ENCODE measurements at regions not wholly inside any gene's neighbourhood (a gene's known extent, or its start where the extent isn't known, plus 50 kb on each side); places are given as distances from the start of the nearest gene placed in this dataset.

- intact Hi-C loops (cut with DNase I, micrococcal nuclease): no loop called here
- Mint-ChIP-seq H3K27me3 (peaks cover 33% of the 10 kb centered on the region), H3K9me3 (no peaks in the 10 kb centered on the region), H3K4me1 (ENCODE audit: low read depth) (no peaks in the 10 kb centered on the region), H3K4me3 (no peak overlapping the region), H3K36me3 (ENCODE audit: low read depth) (no peaks in the 10 kb centered on the region), H3K27ac (no peak overlapping the region)
- ATAC-seq (ENCODE audit: poor library complexity) (no peak), DNase-seq (no peak)
- no peaks in the 10 kb centered on the region for H3K36me3 ChIP-seq (ENCODE audit: insufficient read depth, low read length)
- ChIA-PET CTCF (no interaction called here), POLR2A (no interaction called here)
- no peak for TF ChIP-seq CTCF (IDR thresholded peaks at IDR 0.05)
- H3K27ac ChIP-seq (ENCODE audit: low read depth in 1 of 2, low read length in 2 of 2): no peak overlapping the region
- H3K9me3 ChIP-seq (ENCODE audit: control insufficient read depth in 1 of 2, insufficient read depth in 1 of 2, low read length in 2 of 2): peaks cover 0 to 1% of the 10 kb centered on the region in 2 experiments
- H3K4me1 ChIP-seq (ENCODE audit: insufficient read depth, low read length): no peaks in the 10 kb centered on the region
- no peaks in the 10 kb centered on the region for H3K27me3 ChIP-seq (ENCODE audit: control insufficient read depth in 1 of 2, insufficient read depth in 2 of 2, low read length in 2 of 2)
- no peak overlapping the region for H3K4me3 ChIP-seq (ENCODE audit: low read length)
Observed at GRCh38 chr2:48817355-48817754, 61.8 kb upstream of the LHCGR start.

- Mint-ChIP-seq H3K27ac (no peak overlapping the region), H3K36me3 (ENCODE audit: low read depth) (no peaks in the 10 kb centered on the region), H3K4me1 (ENCODE audit: low read depth) (no peaks in the 10 kb centered on the region), H3K9me3 (no peaks in the 10 kb centered on the region), H3K27me3 (peaks cover 5% of the 10 kb centered on the region), H3K4me3 (no peak overlapping the region)
- ChIA-PET CTCF (no interaction called here), POLR2A (no interaction called here)
- DNase-seq (no peak), ATAC-seq (ENCODE audit: poor library complexity) (no peak)
- H3K4me1 ChIP-seq (ENCODE audit: insufficient read depth, low read length): no peaks in the 10 kb centered on the region
- intact Hi-C loops (cut with DNase I, micrococcal nuclease): no loop called here
- TF ChIP-seq CTCF (IDR thresholded peaks at IDR 0.05): no peak
- no peak overlapping the region for H3K4me3 ChIP-seq (ENCODE audit: low read length)
- no peaks in the 10 kb centered on the region for H3K27me3 ChIP-seq (ENCODE audit: control insufficient read depth in 1 of 2, insufficient read depth in 2 of 2, low read length in 2 of 2)
- H3K36me3 ChIP-seq (ENCODE audit: insufficient read depth, low read length): no peaks in the 10 kb centered on the region
- H3K27ac ChIP-seq (ENCODE audit: low read depth in 1 of 2, low read length in 2 of 2): no peak overlapping the region
- peaks cover 0 to 3% of the 10 kb centered on the region in 2 experiments for H3K9me3 ChIP-seq (ENCODE audit: control insufficient read depth in 1 of 2, insufficient read depth in 1 of 2, low read length in 2 of 2)
Observed at GRCh38 chr2:48812416-48812815, 56.9 kb upstream of the LHCGR start.

- TF ChIP-seq CTCF (IDR thresholded peaks at IDR 0.05): no peak
- H3K27ac ChIP-seq (ENCODE audit: low read depth in 1 of 2, low read length in 2 of 2): no peak overlapping the region
- no peak overlapping the region for H3K27ac Mint-ChIP-seq
- no peak overlapping the region for H3K4me3 Mint-ChIP-seq
- no peak overlapping the region for H3K4me3 ChIP-seq (ENCODE audit: low read length)
- DNase-seq (no peak), ATAC-seq (ENCODE audit: poor library complexity) (no peak)
- no peaks in the 10 kb centered on the region for H3K9me3 Mint-ChIP-seq
- no peaks in the 10 kb centered on the region for H3K4me1 ChIP-seq (ENCODE audit: insufficient read depth, low read length)
- H3K27me3 ChIP-seq (ENCODE audit: control insufficient read depth in 1 of 2, insufficient read depth in 2 of 2, low read length in 2 of 2): no peaks in the 10 kb centered on the region
- H3K36me3 Mint-ChIP-seq (ENCODE audit: low read depth): no peaks in the 10 kb centered on the region
- H3K4me1 Mint-ChIP-seq (ENCODE audit: low read depth): no peaks in the 10 kb centered on the region
- H3K36me3 ChIP-seq (ENCODE audit: insufficient read depth, low read length): no peaks in the 10 kb centered on the region
- peaks cover 0 to 3% of the 10 kb centered on the region in 2 experiments for H3K9me3 ChIP-seq (ENCODE audit: control insufficient read depth in 1 of 2, insufficient read depth in 1 of 2, low read length in 2 of 2)
- no peaks in the 10 kb centered on the region for H3K27me3 Mint-ChIP-seq
- ChIA-PET CTCF (no interaction called here), POLR2A (no interaction called here)
- intact Hi-C loops (cut with DNase I, micrococcal nuclease): no loop called here
Observed at GRCh38 chr2:48808311-48808710, 52.8 kb upstream of the LHCGR start.

Data from CD4-positive, alpha-beta T cell (primary cell).